ENCODE measurements at regions not wholly inside any gene's neighbourhood (a gene's known extent, or its start where the extent isn't known, plus 50 kb on each side); places are given as distances from the start of the nearest gene placed in this dataset.

DNA sequence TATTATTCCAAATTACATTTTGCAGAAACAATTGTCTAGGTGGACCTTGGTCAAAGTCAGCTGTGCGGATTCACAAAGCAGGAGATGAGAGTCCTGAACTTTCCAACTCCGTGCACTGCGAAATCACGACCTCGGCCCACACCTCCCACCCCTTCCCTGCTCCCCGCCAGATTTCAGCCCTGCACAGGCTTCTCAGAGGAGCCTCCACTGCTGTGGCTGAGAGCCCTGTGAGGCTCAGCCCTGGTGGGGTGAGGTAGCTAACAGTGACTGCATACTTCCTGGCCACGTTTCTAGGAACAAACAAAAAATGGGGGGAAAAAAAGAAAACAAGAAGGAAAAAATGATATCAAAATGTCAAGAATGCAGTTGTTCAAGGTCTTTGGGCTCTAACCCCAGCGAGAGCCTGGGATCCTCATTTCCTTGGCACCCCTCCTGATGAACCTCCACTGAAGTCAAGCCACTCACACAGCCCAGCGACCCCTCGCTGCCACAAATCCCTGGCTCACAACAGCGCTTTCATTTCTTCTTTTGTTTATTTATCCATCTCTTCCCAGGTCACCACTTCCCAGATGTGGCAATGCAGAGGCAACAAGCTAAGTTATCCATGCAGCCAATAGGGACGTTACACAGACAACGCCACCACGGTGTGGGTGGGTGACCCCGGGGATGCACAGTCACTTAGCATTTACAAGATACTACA lies 729.7 kb upstream of the ID2 start:
- no peak for TF ChIP-seq CTCF (IDR thresholded peaks at IDR 0.05)
- no peak for TF ChIP-seq POLR2A (IDR thresholded peaks at IDR 0.05)
